PC-9 (cell line): ENCODE measurements at regions not wholly inside any gene's neighbourhood (a gene's known extent, or its start where the extent isn't known, plus 50 kb on each side); places are given as distances from the start of the nearest gene placed in this dataset.
A peak's percentile ranks its signal among the peaks of the same experiment; 100 is the strongest.

Source experiments
- BruUV-seq: library from RNA; stranded (reverse); fragments of 400-500 nt; replicated peaks from 2 replicates; lab custom pipeline; 2021; lab: Mats Ljungman, UMichigan
- CTCF ChIA-PET: fragments of 300-600 bp; sonication (Branson Sonifier 250); formaldehyde crosslinking; loops from one replicate; lab custom pipeline; 2022; ENCODE audit warnings: antibody characterized with exemption; lab: Charles Lee
- POLR2A ChIA-PET: fragments of 300-600 bp; sonication (Branson Sonifier 250); formaldehyde crosslinking; loops from one replicate; lab custom pipeline; 2022; ENCODE audit warnings: antibody characterized with exemption; ENCODE audit not compliant: unreplicated experiment; lab: Charles Lee
- DNase-seq, 2 experiments: peaks; one replicate each; pipeline versions ENCODE4 v3.0.0 to v3.0.0-alpha.2; 2015 to 2022; ENCODE audit warnings: mixed read lengths in 1 of 2
- H2AFZ ChIP-seq: fragments of 200-600 bp; sonication (generic); 2 replicates; pipeline ENCODE4 v1.8.1; 2017; ENCODE audit warnings: antibody characterized with exemption
- H3F3A ChIP-seq: fragments of 200-600 bp; sonication (generic); 2 replicates; pipeline ENCODE4 v1.8.1; 2017; ENCODE audit warnings: antibody characterized with exemption, mild to moderate bottlenecking, low read depth; ENCODE audit not compliant: insufficient read depth
- H3K27ac ChIP-seq: fragments of 200-600 bp; sonication (generic); 2 replicates; pipeline ENCODE4 v1.6.1; 2016; ENCODE audit warnings: mixed run types
- H3K27me3 ChIP-seq: fragments of 200-600 bp; sonication (generic); 2 replicates; pipeline ENCODE4 v1.6.1; 2016; ENCODE audit warnings: low read depth, mixed run types; ENCODE audit not compliant: insufficient read depth
- H3K36me3 ChIP-seq: fragments of 200-600 bp; sonication (generic); 2 replicates; pipeline ENCODE4 v1.6.1; 2016; ENCODE audit warnings: low read depth, mixed run types
- H3K4me1 ChIP-seq: fragments of 200-600 bp; sonication (generic); replicated peaks from 2 replicates; pipeline ENCODE4 v1.6.1; 2016; ENCODE audit warnings: mixed run types; ENCODE audit not compliant: insufficient read depth
- H3K4me2 ChIP-seq: fragments of 200-600 bp; sonication (generic); 2 replicates; pipeline ENCODE4 v1.6.1; 2017; ENCODE audit warnings: mixed run types
- H3K4me3 ChIP-seq: fragments of 200-600 bp; sonication (generic); 2 replicates; pipeline ENCODE4 v1.6.1; 2016; ENCODE audit warnings: mixed run types
- H3K79me2 ChIP-seq: fragments of 200-600 bp; sonication (generic); 2 replicates; pipeline ENCODE4 v1.6.1; 2017; ENCODE audit warnings: low read depth, mixed run types
- H3K9me2 ChIP-seq: fragments of 200-600 bp; sonication (generic); 2 replicates; pipeline ENCODE4 v1.8.1; 2017; ENCODE audit warnings: mild to moderate bottlenecking; ENCODE audit not compliant: insufficient read depth
- H3K9me3 ChIP-seq: fragments of 200-600 bp; sonication (generic); 2 replicates; pipeline ENCODE4 v1.8.1; 2016; ENCODE audit warnings: low read depth; ENCODE audit not compliant: insufficient read depth
- H4K20me1 ChIP-seq: fragments of 200-600 bp; sonication (generic); 2 replicates; pipeline ENCODE4 v1.8.1; 2017; ENCODE audit not compliant: insufficient read depth
- CTCF ChIP-seq: fragments of 200-600 bp; sonication (generic); conservative IDR thresholded peaks from 2 replicates; pipeline ENCODE4 v1.6.1; 2017; ENCODE audit warnings: mixed run types, antibody characterized with exemption, mild to moderate bottlenecking, moderate library complexity
- EZH2 ChIP-seq: fragments of 200-600 bp; sonication (generic); IDR thresholded peaks from 2 replicates; pipeline ENCODE4 v1.8.0; 2017; ENCODE audit warnings: antibody characterized with exemption, low read depth
- intact Hi-C: fragments of 100-400 bp; cut with micrococcal nuclease; formaldehyde crosslinking; loops from one replicate; pipeline ENCODE4 v1.10.0; 2022; ENCODE audit not compliant: unreplicated experiment

- H3K36me3 ChIP-seq, result no peaks in the 10 kb centered on the region
- TF ChIP-seq CTCF, result no peak
- no peak for TF ChIP-seq EZH2
- 0 out of 2 replicates have a peak overlapping the region, but pooled peaks have one; percentile 40 for H2AFZ ChIP-seq
- ChIA-PET CTCF (no interaction called here), POLR2A (interaction anchor here (1.3 kb wide), 1 partner anchor 57 kb away, joined by 7 read pairs; the partner anchor contains the start of gene RTN4)
- no peak overlapping the region for H3K4me3 ChIP-seq
- H3K79me2 ChIP-seq, result peaks cover 24% of the 10 kb centered on the region; the same call in 1 of the 2 replicates
- H3K27ac ChIP-seq, result peak overlapping the region; percentile 75
- no peaks in the 10 kb centered on the region for H3K9me3 ChIP-seq
- no peaks in the 10 kb centered on the region for H3K9me2 ChIP-seq
- peak overlapping the region; percentile 54 for H3K4me2 ChIP-seq
- H3K4me1 ChIP-seq, result peaks cover 76% of the 10 kb centered on the region
- BruUV-seq, result no TSS peak
- intact Hi-C loops, result loop anchor here (1.0 kb wide), 1 partner anchor 15 kb away; no protein-coding TSS in a partner anchor
- no peaks in the 10 kb centered on the region for H4K20me1 ChIP-seq
- DNase-seq, result peak; percentile 53 to 91
- H3K27me3 ChIP-seq, result no peaks in the 10 kb centered on the region
- H3F3A ChIP-seq, result peaks cover 62% of the 10 kb centered on the region
Observed at GRCh38 chr2:55107436-55107835, 57.2 kb upstream of the RTN4 start.

- CTCF ChIA-PET, result no interaction called here
- no TSS peak for BruUV-seq
- Histone ChIP-seq H3K4me1 (peaks cover 76% of the 10 kb centered on the region), H3K27me3 (no peaks in the 10 kb centered on the region), H3F3A (peaks cover 64% of the 10 kb centered on the region), H3K9me2 (no peaks in the 10 kb centered on the region), H3K79me2 (peaks cover 23% of the 10 kb centered on the region; the same call in 1 of the 2 replicates), H3K4me3 (no peak overlapping the region), H4K20me1 (no peaks in the 10 kb centered on the region), H3K9me3 (no peaks in the 10 kb centered on the region), H3K4me2 (peak overlapping the region; percentile 24; the same call in 1 of the 2 replicates), H3K36me3 (no peaks in the 10 kb centered on the region), H2AFZ (no peak overlapping the region), H3K27ac (peak overlapping the region; percentile 75)
- intact Hi-C loops, result no loop called here
- POLR2A ChIA-PET, result no interaction called here
- TF ChIP-seq EZH2 (no peak), CTCF (no peak)
- no peak for DNase-seq
Observed at GRCh38 chr2:55106148-55106547, 55.9 kb upstream of the RTN4 start.

GRCh38 chr2:55105456-55105855 lies 55.2 kb upstream of the RTN4 start:
- no peaks in the 10 kb centered on the region for H4K20me1 ChIP-seq
- no peaks in the 10 kb centered on the region for H3K27me3 ChIP-seq
- H3K4me1 ChIP-seq, result peaks cover 76% of the 10 kb centered on the region
- H3K4me3 ChIP-seq, result no peak overlapping the region
- 0 out of 2 replicates have a peak overlapping the region, but pooled peaks have one; percentile 24 for H3K4me2 ChIP-seq
- no peaks in the 10 kb centered on the region for H3K36me3 ChIP-seq
- ChIA-PET POLR2A (interaction anchor here (0.7 kb wide), 1 partner anchor 30 kb away, joined by 9 read pairs; no protein-coding TSS in a partner anchor), CTCF (no interaction called here)
- H3K27ac ChIP-seq, result 0 out of 2 replicates have a peak overlapping the region, but pooled peaks have one; percentile 75
- H3K9me3 ChIP-seq, result no peaks in the 10 kb centered on the region
- DNase-seq, result no peak
- peaks cover 64% of the 10 kb centered on the region for H3F3A ChIP-seq
- TF ChIP-seq EZH2, result no peak
- TF ChIP-seq CTCF, result no peak
- peaks cover 17% of the 10 kb centered on the region; the same call in 1 of the 2 replicates for H3K79me2 ChIP-seq
- no peaks in the 10 kb centered on the region for H3K9me2 ChIP-seq
- intact Hi-C loops, result no loop called here
- no peak overlapping the region for H2AFZ ChIP-seq
- BruUV-seq, result no TSS peak
